HG02938 (cell line): ENCODE measurements at regions not wholly inside any gene's neighbourhood (a gene's known extent, or its start where the extent isn't known, plus 50 kb on each side); places are given as distances from the start of the nearest gene placed in this dataset.

Experiments
- ATAC-seq: cut with Tn5 transposase; IDR thresholded peaks from one replicate; pipeline ENCODE4 v1.9.1; 2021; ENCODE audit warnings: mild to moderate bottlenecking, moderate library complexity; ENCODE audit not compliant: unreplicated experiment

GRCh38 chr1:59136541-59137275, 160.2 kb upstream of the FGGY start:
- no peak for ATAC-seq

- no peak for ATAC-seq
Measured at GRCh38 chr1:59137276-59137615, 159.6 kb upstream of the FGGY start.

GRCh38 chr1:59137968-59138367, 158.9 kb upstream of the FGGY start:
- no peak for ATAC-seq

- no peak for ATAC-seq
Measured at GRCh38 chr1:59138402-59138801, 158.5 kb upstream of the FGGY start.

GRCh38 chr1:59139396-59139795, 157.5 kb upstream of the FGGY start:
- no peak for ATAC-seq

GRCh38 chr1:59141267-59141863, 155.5 kb upstream of the FGGY start:
- no peak for ATAC-seq

- ATAC-seq = no peak
Measured at GRCh38 chr1:59142311-59143132, 154.4 kb upstream of the FGGY start.

- ATAC-seq = no peak
Measured at GRCh38 chr1:59143133-59143487, 153.8 kb upstream of the FGGY start.

- no peak for ATAC-seq
Measured at GRCh38 chr1:59143811-59144210, 153.1 kb upstream of the FGGY start.

- ATAC-seq = no peak
Measured at GRCh38 chr1:59144959-59145358, 151.9 kb upstream of the FGGY start.

GRCh38 chr1:59146056-59146455, 150.8 kb upstream of the FGGY start:
- no peak for ATAC-seq

- no peak for ATAC-seq
Measured at GRCh38 chr1:59146651-59147358, 150.1 kb upstream of the FGGY start.

GRCh38 chr1:59149435-59149834, 147.5 kb upstream of the FGGY start:
- ATAC-seq = no peak

GRCh38 chr1:59150577-59151386, 146.1 kb upstream of the FGGY start:
- ATAC-seq = peak; percentile 72

- no peak for ATAC-seq
Measured at GRCh38 chr1:59151387-59151761, 145.5 kb upstream of the FGGY start.

GRCh38 chr1:59151860-59152259, 145.0 kb upstream of the FGGY start:
- no peak for ATAC-seq

- no peak for ATAC-seq
Measured at GRCh38 chr1:59152511-59152910, 144.4 kb upstream of the FGGY start.

GRCh38 chr1:59154401-59154800, 142.5 kb upstream of the FGGY start:
- ATAC-seq = no peak

- no peak for ATAC-seq
Measured at GRCh38 chr1:59155351-59155750, 141.5 kb upstream of the FGGY start.

- ATAC-seq = no peak
Measured at GRCh38 chr1:59156051-59156450, 140.8 kb upstream of the FGGY start.
